ENCODE measurements at regions not wholly inside any gene's neighbourhood (a gene's known extent, or its start where the extent isn't known, plus 50 kb on each side); places are given as distances from the start of the nearest gene placed in this dataset.
"Not testable (repeated sequence)": the region's sequence is repeated elsewhere in the genome, so short reads cannot be mapped to it uniquely, and the experiment has no call there.

GRCh38 chr16:6726621-6727020 is 606.0 kb upstream of the RBFOX1 start:
- no peak for DNase-seq (ENCODE audit: low read depth)

GRCh38 chr16:6725634-6726331 is 606.9 kb upstream of the RBFOX1 start:
- no peak for DNase-seq (ENCODE audit: low read depth)

- DNase-seq (ENCODE audit: low read depth) = not testable (repeated sequence)
These were observed 607.4 kb upstream of the RBFOX1 start for GRCh38 chr16:6725206-6725605.

- DNase-seq (ENCODE audit: low read depth) = no peak
These were observed 609.9 kb upstream of the RBFOX1 start for GRCh38 chr16:6722786-6723185.

- DNase-seq (ENCODE audit: low read depth) = no peak
These were observed 618.1 kb upstream of the RBFOX1 start for GRCh38 chr16:6714510-6714909.

GRCh38 chr16:6709736-6710135 is 622.9 kb upstream of the RBFOX1 start:
- DNase-seq (ENCODE audit: low read depth) = no peak

- DNase-seq (ENCODE audit: low read depth) = no peak
These were observed 623.9 kb upstream of the RBFOX1 start for GRCh38 chr16:6708576-6709215.

GRCh38 chr16:6704306-6704930 is 628.2 kb upstream of the RBFOX1 start:
- no peak for DNase-seq (ENCODE audit: low read depth)

- no peak for DNase-seq (ENCODE audit: low read depth)
These were observed 631.5 kb upstream of the RBFOX1 start for GRCh38 chr16:6701096-6701495.

GRCh38 chr16:6698548-6698947 is 634.1 kb upstream of the RBFOX1 start:
- no peak for DNase-seq (ENCODE audit: low read depth)

- DNase-seq (ENCODE audit: low read depth) = no peak
These were observed 637.0 kb upstream of the RBFOX1 start for GRCh38 chr16:6695666-6696065.

- DNase-seq (ENCODE audit: low read depth) = no peak
These were observed 638.0 kb upstream of the RBFOX1 start for GRCh38 chr16:6694636-6695035.

- not testable (repeated sequence) for DNase-seq (ENCODE audit: low read depth)
These were observed 639.2 kb upstream of the RBFOX1 start for GRCh38 chr16:6693418-6693817.

- no peak for DNase-seq (ENCODE audit: low read depth)
These were observed 639.8 kb upstream of the RBFOX1 start for GRCh38 chr16:6692874-6693273.

- no peak for DNase-seq (ENCODE audit: low read depth)
These were observed 641.9 kb upstream of the RBFOX1 start for GRCh38 chr16:6690741-6691140.

- no peak for DNase-seq (ENCODE audit: low read depth)
These were observed 643.0 kb upstream of the RBFOX1 start for GRCh38 chr16:6689643-6690042.

GRCh38 chr16:6687593-6687992 is 645.1 kb upstream of the RBFOX1 start:
- DNase-seq (ENCODE audit: low read depth) = no peak

- DNase-seq (ENCODE audit: low read depth) = no peak
These were observed 648.5 kb upstream of the RBFOX1 start for GRCh38 chr16:6684076-6684673.

- no peak for DNase-seq (ENCODE audit: low read depth)
These were observed 650.4 kb upstream of the RBFOX1 start for GRCh38 chr16:6682142-6682811.

- DNase-seq (ENCODE audit: low read depth) = no peak
These were observed 654.1 kb upstream of the RBFOX1 start for GRCh38 chr16:6678586-6678985.

GRCh38 chr16:6674071-6674470 is 658.6 kb upstream of the RBFOX1 start:
- DNase-seq (ENCODE audit: low read depth) = no peak

- no peak for DNase-seq (ENCODE audit: low read depth)
These were observed 660.1 kb upstream of the RBFOX1 start for GRCh38 chr16:6672507-6672906.

Measured in stimulated activated CD8-positive, alpha-beta memory T cell treated with anti-CD3 and anti-CD28 coated beads, Interleukin-15, amount 100 ng/mL, for 24 hours (primary cell).